PC-9 (cell line): ENCODE measurements at regions not wholly inside any gene's neighbourhood (a gene's known extent, or its start where the extent isn't known, plus 50 kb on each side); places are given as distances from the start of the nearest gene placed in this dataset.

Experiments used
- BruUV-seq: library from RNA; stranded (reverse); fragments of 400-500 nt; replicated peaks from 2 replicates; lab custom pipeline; 2021; lab: Mats Ljungman, UMichigan
- CTCF ChIA-PET: fragments of 300-600 bp; sonication (Branson Sonifier 250); formaldehyde crosslinking; loops from one replicate; lab custom pipeline; 2022; ENCODE audit warnings: antibody characterized with exemption; lab: Charles Lee
- POLR2A ChIA-PET: fragments of 300-600 bp; sonication (Branson Sonifier 250); formaldehyde crosslinking; loops from one replicate; lab custom pipeline; 2022; ENCODE audit warnings: antibody characterized with exemption; ENCODE audit not compliant: unreplicated experiment; lab: Charles Lee
- DNase-seq, 2 experiments: peaks; one replicate each; pipeline versions ENCODE4 v3.0.0 to v3.0.0-alpha.2; 2015 to 2022; ENCODE audit warnings: mixed read lengths in 1 of 2
- H2AFZ ChIP-seq: fragments of 200-600 bp; sonication (generic); 2 replicates; pipeline ENCODE4 v1.8.1; 2017; ENCODE audit warnings: antibody characterized with exemption
- H3F3A ChIP-seq: fragments of 200-600 bp; sonication (generic); 2 replicates; pipeline ENCODE4 v1.8.1; 2017; ENCODE audit warnings: antibody characterized with exemption, mild to moderate bottlenecking, low read depth; ENCODE audit not compliant: insufficient read depth
- H3K27ac ChIP-seq: fragments of 200-600 bp; sonication (generic); 2 replicates; pipeline ENCODE4 v1.6.1; 2016; ENCODE audit warnings: mixed run types
- H3K27me3 ChIP-seq: fragments of 200-600 bp; sonication (generic); 2 replicates; pipeline ENCODE4 v1.6.1; 2016; ENCODE audit warnings: low read depth, mixed run types; ENCODE audit not compliant: insufficient read depth
- H3K36me3 ChIP-seq: fragments of 200-600 bp; sonication (generic); 2 replicates; pipeline ENCODE4 v1.6.1; 2016; ENCODE audit warnings: low read depth, mixed run types
- H3K4me1 ChIP-seq: fragments of 200-600 bp; sonication (generic); replicated peaks from 2 replicates; pipeline ENCODE4 v1.6.1; 2016; ENCODE audit warnings: mixed run types; ENCODE audit not compliant: insufficient read depth
- H3K4me2 ChIP-seq: fragments of 200-600 bp; sonication (generic); 2 replicates; pipeline ENCODE4 v1.6.1; 2017; ENCODE audit warnings: mixed run types
- H3K4me3 ChIP-seq: fragments of 200-600 bp; sonication (generic); 2 replicates; pipeline ENCODE4 v1.6.1; 2016; ENCODE audit warnings: mixed run types
- H3K79me2 ChIP-seq: fragments of 200-600 bp; sonication (generic); 2 replicates; pipeline ENCODE4 v1.6.1; 2017; ENCODE audit warnings: low read depth, mixed run types
- H3K9me2 ChIP-seq: fragments of 200-600 bp; sonication (generic); 2 replicates; pipeline ENCODE4 v1.8.1; 2017; ENCODE audit warnings: mild to moderate bottlenecking; ENCODE audit not compliant: insufficient read depth
- H3K9me3 ChIP-seq: fragments of 200-600 bp; sonication (generic); 2 replicates; pipeline ENCODE4 v1.8.1; 2016; ENCODE audit warnings: low read depth; ENCODE audit not compliant: insufficient read depth
- H4K20me1 ChIP-seq: fragments of 200-600 bp; sonication (generic); 2 replicates; pipeline ENCODE4 v1.8.1; 2017; ENCODE audit not compliant: insufficient read depth
- CTCF ChIP-seq: fragments of 200-600 bp; sonication (generic); conservative IDR thresholded peaks from 2 replicates; pipeline ENCODE4 v1.6.1; 2017; ENCODE audit warnings: mixed run types, antibody characterized with exemption, mild to moderate bottlenecking, moderate library complexity
- EZH2 ChIP-seq: fragments of 200-600 bp; sonication (generic); IDR thresholded peaks from 2 replicates; pipeline ENCODE4 v1.8.0; 2017; ENCODE audit warnings: antibody characterized with exemption, low read depth
- intact Hi-C: fragments of 100-400 bp; cut with micrococcal nuclease; formaldehyde crosslinking; loops from one replicate; pipeline ENCODE4 v1.10.0; 2022; ENCODE audit not compliant: unreplicated experiment

GRCh38 chr6:21741221-21742109 lies 147.9 kb downstream of the SOX4 start:
- H4K20me1 ChIP-seq = no peaks in the 10 kb centered on the region
- BruUV-seq = no TSS peak
- H3K36me3 ChIP-seq = no peaks in the 10 kb centered on the region
- DNase-seq = no peak
- H3K9me2 ChIP-seq = no peaks in the 10 kb centered on the region
- intact Hi-C loops = no loop called here
- CTCF ChIA-PET = no interaction called here
- H3K9me3 ChIP-seq = no peaks in the 10 kb centered on the region
- peaks cover 56% of the 10 kb centered on the region for H3K4me1 ChIP-seq
- TF ChIP-seq CTCF (no peak), EZH2 (no peak)
- H3K27me3 ChIP-seq = no peaks in the 10 kb centered on the region
- H3K4me3 ChIP-seq = no peak overlapping the region
- H2AFZ ChIP-seq = no peak overlapping the region
- H3F3A ChIP-seq = peaks cover 29% of the 10 kb centered on the region
- peak overlapping the region; percentile 26 for H3K4me2 ChIP-seq
- H3K27ac ChIP-seq = peak overlapping the region; percentile 22; the same call in 1 of the 2 replicates
- POLR2A ChIA-PET = interaction anchor here (0.6 to 1.0 kb wide), 4 partner anchors 79 to 1151 kb away, joined by 3 to 9 read pairs (median 6); no protein-coding TSS in a partner anchor
- no peaks in the 10 kb centered on the region for H3K79me2 ChIP-seq

- Histone ChIP-seq H3K27ac (peak overlapping the region; percentile 22), H3K27me3 (no peaks in the 10 kb centered on the region), H3K36me3 (no peaks in the 10 kb centered on the region), H3K9me3 (no peaks in the 10 kb centered on the region), H3F3A (peaks cover 29% of the 10 kb centered on the region), H3K4me3 (no peak overlapping the region), H3K4me2 (peak overlapping the region; percentile 26), H3K4me1 (peaks cover 53% of the 10 kb centered on the region), H2AFZ (no peak overlapping the region), H4K20me1 (no peaks in the 10 kb centered on the region), H3K79me2 (no peaks in the 10 kb centered on the region), H3K9me2 (no peaks in the 10 kb centered on the region)
- ChIA-PET CTCF (no interaction called here), POLR2A (interaction anchor here (0.6 to 1.0 kb wide), 4 partner anchors 78 to 1150 kb away, joined by 3 to 9 read pairs (median 6); no protein-coding TSS in a partner anchor)
- DNase-seq = peak in 1 of 2 experiments; percentile 84
- no TSS peak for BruUV-seq
- no peak for TF ChIP-seq CTCF
- no peak for TF ChIP-seq EZH2
- intact Hi-C loops = no loop called here
Observed at GRCh38 chr6:21742238-21742660, 148.7 kb downstream of the SOX4 start.

GRCh38 chr6:21744331-21744730 lies 150.8 kb downstream of the SOX4 start:
- H3K27me3 ChIP-seq = no peaks in the 10 kb centered on the region
- CTCF ChIA-PET = no interaction called here
- intact Hi-C loops = no loop called here

More at GRCh38 chr6:21744331-21744730, 150.8 kb downstream of the SOX4 start:
- POLR2A ChIA-PET = no interaction called here
- H3K4me1 ChIP-seq = peaks cover 50% of the 10 kb centered on the region
- no peak for TF ChIP-seq EZH2
- no peak for TF ChIP-seq CTCF
- no peak overlapping the region for H3K27ac ChIP-seq
- no peak for DNase-seq
- H3F3A ChIP-seq = peaks cover 14% of the 10 kb centered on the region
- no peak overlapping the region for H2AFZ ChIP-seq
- H3K4me3 ChIP-seq = no peak overlapping the region
- H3K9me2 ChIP-seq = no peaks in the 10 kb centered on the region
- H3K36me3 ChIP-seq = no peaks in the 10 kb centered on the region
- H3K79me2 ChIP-seq = no peaks in the 10 kb centered on the region
- H4K20me1 ChIP-seq = no peaks in the 10 kb centered on the region
- no TSS peak for BruUV-seq
- no peaks in the 10 kb centered on the region for H3K9me3 ChIP-seq
- H3K4me2 ChIP-seq = no peak overlapping the region
